ENCODE measurements at regions not wholly inside any gene's neighbourhood (a gene's known extent, or its start where the extent isn't known, plus 50 kb on each side); places are given as distances from the start of the nearest gene placed in this dataset.
"Not testable (repeated sequence)": the region's sequence is repeated elsewhere in the genome, so short reads cannot be mapped to it uniquely, and the experiment has no call there.

- Histone ChIP-seq H3K27me3 (ENCODE audit: insufficient read depth, poor library complexity, severe bottlenecking) (no peaks in the 10 kb centered on the region), H3K36me3 (ENCODE audit: low read depth) (no peaks in the 10 kb centered on the region), H3K9me3 (ENCODE audit: severe bottlenecking) (no peaks in the 10 kb centered on the region), H3K4me3 (ENCODE audit: severe bottlenecking) (no peak overlapping the region), H3K27ac (ENCODE audit: poor library complexity, severe bottlenecking) (no peak overlapping the region), H3K4me1 (ENCODE audit: insufficient read depth, poor library complexity, severe bottlenecking) (no peaks in the 10 kb centered on the region)
- DNase-seq (ENCODE audit: low spot score) (no peak), ATAC-seq (ENCODE audit: low read depth) (no peak)
- TF ChIP-seq CTCF (IDR thresholded peaks at IDR 0.05; ENCODE audit: poor library complexity, severe bottlenecking) = no peak
Measured at GRCh38 chr4:169925678-169926077, 100.5 kb downstream of the MFAP3L start.

DNA sequence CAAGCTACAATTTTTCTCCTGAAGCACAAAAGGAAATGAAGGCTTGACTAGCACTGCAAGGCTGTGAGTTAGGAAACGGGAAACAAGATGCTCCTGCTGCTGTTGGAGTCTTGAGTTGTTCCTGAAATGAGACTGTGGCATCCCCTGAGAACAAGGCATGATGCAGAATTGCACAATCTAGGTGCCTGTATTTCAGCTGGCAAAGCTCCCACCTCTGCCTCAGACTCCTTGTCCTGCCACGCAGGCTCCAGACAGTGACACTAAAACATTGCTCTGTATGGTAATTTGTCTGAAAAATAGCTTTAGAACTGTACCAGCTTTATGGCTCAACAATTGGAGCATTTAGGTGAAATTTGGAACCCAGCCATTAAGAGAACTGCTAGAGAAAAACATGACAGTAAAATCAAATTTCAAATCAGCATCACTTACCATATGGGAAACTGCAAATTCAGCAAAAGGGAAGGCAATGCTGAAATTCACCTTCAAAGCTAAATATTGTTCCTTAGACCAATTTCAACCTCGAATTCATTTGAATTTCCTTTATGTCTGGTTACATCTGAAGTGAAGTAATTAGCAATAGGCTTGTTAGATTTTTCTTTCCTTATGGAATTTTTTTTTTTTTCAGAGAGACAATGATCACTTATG lies 103.4 kb downstream of the MFAP3L start:
- no peak overlapping the region for H3K4me3 ChIP-seq (ENCODE audit: severe bottlenecking)
- H3K27ac ChIP-seq (ENCODE audit: poor library complexity, severe bottlenecking) = no peak overlapping the region
- peaks cover 4% of the 10 kb centered on the region for H3K4me1 ChIP-seq (ENCODE audit: insufficient read depth, poor library complexity, severe bottlenecking)
- no peaks in the 10 kb centered on the region for H3K27me3 ChIP-seq (ENCODE audit: insufficient read depth, poor library complexity, severe bottlenecking)
- peaks cover 3% of the 10 kb centered on the region for H3K9me3 ChIP-seq (ENCODE audit: severe bottlenecking)
- TF ChIP-seq CTCF (IDR thresholded peaks at IDR 0.05; ENCODE audit: poor library complexity, severe bottlenecking) = no peak
- DNase-seq (ENCODE audit: low spot score) (no peak), ATAC-seq (ENCODE audit: low read depth) (peak; percentile 41; the same call in 1 of the 3 replicates)
- H3K36me3 ChIP-seq (ENCODE audit: low read depth) = no peaks in the 10 kb centered on the region

DNA sequence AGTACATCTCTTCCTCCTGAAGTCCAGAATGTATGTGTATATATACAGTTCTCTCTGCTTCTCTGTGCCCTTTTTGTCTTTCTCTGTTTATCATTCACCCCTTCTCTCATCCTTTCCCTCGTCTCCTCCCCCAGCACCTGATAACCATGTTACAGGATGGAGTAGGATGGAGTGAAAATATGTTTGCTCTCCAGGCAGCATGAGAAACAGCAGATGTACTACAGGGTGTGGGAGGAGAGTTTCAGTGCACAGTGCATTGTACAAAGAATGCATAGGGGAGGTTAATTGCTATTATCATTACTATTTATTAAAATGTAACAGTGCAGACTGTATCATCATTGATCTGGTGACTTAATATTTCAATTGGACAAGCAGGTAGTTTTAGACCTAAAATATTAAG lies 104.5 kb downstream of the MFAP3L start:
- no peaks in the 10 kb centered on the region for H3K36me3 ChIP-seq (ENCODE audit: low read depth)
- H3K4me3 ChIP-seq (ENCODE audit: severe bottlenecking) = no peak overlapping the region
- TF ChIP-seq CTCF (IDR thresholded peaks at IDR 0.05; ENCODE audit: poor library complexity, severe bottlenecking) = no peak
- DNase-seq (ENCODE audit: low spot score) = no peak
- H3K27me3 ChIP-seq (ENCODE audit: insufficient read depth, poor library complexity, severe bottlenecking) = no peaks in the 10 kb centered on the region
- no peak for ATAC-seq (ENCODE audit: low read depth)
- H3K9me3 ChIP-seq (ENCODE audit: severe bottlenecking) = peaks cover 5% of the 10 kb centered on the region
- no peak overlapping the region for H3K27ac ChIP-seq (ENCODE audit: poor library complexity, severe bottlenecking)
- peaks cover 4% of the 10 kb centered on the region for H3K4me1 ChIP-seq (ENCODE audit: insufficient read depth, poor library complexity, severe bottlenecking)

DNA sequence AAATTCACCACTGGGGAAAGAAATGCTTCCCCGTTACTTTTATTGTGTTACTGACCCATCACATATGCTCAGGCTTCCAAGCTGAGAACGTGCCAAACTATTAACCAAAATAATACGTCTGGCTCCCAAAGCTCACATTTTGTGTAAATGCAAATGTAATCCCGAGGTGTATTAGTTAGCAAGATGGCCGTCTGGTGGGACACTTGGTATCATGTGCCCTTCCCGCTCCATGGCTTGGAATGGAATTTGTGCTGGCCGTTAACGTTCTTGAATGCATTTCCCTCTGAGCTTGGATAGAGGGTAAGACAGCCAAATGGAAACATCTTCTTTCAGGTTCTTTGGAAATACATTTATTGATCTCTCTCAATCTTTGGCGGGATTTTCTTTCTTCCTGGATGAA lies 105.0 kb downstream of the MFAP3L start:
- no peak for TF ChIP-seq CTCF (IDR thresholded peaks at IDR 0.05; ENCODE audit: poor library complexity, severe bottlenecking)
- Histone ChIP-seq H3K27me3 (ENCODE audit: insufficient read depth, poor library complexity, severe bottlenecking) (no peaks in the 10 kb centered on the region), H3K4me3 (ENCODE audit: severe bottlenecking) (no peak overlapping the region), H3K27ac (ENCODE audit: poor library complexity, severe bottlenecking) (no peak overlapping the region), H3K36me3 (ENCODE audit: low read depth) (no peaks in the 10 kb centered on the region), H3K9me3 (ENCODE audit: severe bottlenecking) (peaks cover 6% of the 10 kb centered on the region), H3K4me1 (ENCODE audit: insufficient read depth, poor library complexity, severe bottlenecking) (peaks cover 4% of the 10 kb centered on the region)
- DNase-seq (ENCODE audit: low spot score) = no peak
- ATAC-seq (ENCODE audit: low read depth) = no peak

DNA sequence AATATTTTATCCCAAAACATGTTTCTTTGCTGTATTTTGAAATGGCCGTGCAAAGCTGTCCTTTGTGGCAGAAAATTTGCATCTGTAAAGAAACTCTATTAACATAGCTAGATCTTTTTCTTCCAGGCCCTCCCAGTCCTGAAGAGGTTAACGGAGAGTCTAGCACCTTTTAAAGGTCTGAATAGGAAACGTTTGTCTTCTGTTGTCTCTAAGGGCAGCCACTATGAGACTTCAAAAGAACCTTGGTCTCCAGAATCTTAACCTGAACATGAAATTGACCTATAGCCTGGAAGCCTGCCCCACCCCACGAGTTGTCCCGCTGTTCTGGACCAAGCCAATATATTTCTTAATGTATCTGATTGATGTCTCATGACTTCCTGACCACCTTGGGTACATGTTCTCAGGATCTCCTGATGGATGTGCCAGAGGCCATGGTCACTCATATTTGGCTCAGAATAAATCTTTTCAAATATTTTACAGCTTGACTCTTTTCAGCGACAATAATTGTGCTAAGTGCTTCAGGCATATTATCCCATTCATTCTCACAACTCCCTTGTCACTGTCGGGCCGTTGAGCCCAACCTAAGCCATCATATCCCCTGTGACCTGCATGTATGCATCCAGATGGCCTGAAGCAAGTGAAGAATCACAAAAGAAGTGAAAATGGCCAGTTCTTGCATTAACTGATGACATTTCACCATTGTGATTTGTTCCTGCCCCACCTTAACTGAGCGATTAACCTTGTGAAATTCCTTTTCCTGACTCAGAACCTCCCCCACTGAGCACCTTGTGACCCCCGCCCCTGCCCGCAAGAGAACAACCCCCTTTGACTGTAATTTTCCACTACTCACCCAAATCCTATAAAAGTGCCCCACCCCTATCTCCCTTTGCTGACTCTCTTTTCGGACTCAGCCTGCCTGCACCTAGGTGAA lies 106.7 kb downstream of the MFAP3L start:
- not testable (repeated sequence) for DNase-seq (ENCODE audit: low spot score); H3K9me3 ChIP-seq (ENCODE audit: severe bottlenecking); ATAC-seq (ENCODE audit: low read depth); H3K27me3 ChIP-seq (ENCODE audit: insufficient read depth, poor library complexity, severe bottlenecking); H3K27ac ChIP-seq (ENCODE audit: poor library complexity, severe bottlenecking); H3K4me3 ChIP-seq (ENCODE audit: severe bottlenecking); H3K4me1 ChIP-seq (ENCODE audit: insufficient read depth, poor library complexity, severe bottlenecking); H3K36me3 ChIP-seq (ENCODE audit: low read depth)
